Midbrain (tissue), 1 donor: ENCODE measurements at regions not wholly inside any gene's neighbourhood (a gene's known extent, or its start where the extent isn't known, plus 50 kb on each side); places are given as distances from the start of the nearest gene placed in this dataset.
"Not testable (repeated sequence)": the region's sequence is repeated elsewhere in the genome, so short reads cannot be mapped to it uniquely, and the experiment has no call there.

ENCODE experiments used
- DNase-seq: peaks from one replicate; lab custom pipeline; 2025; lab: John Stamatoyannopoulos, UW

- DNase-seq: no peak
Observed at GRCh38 chr17:20944014-20944865, 98.6 kb downstream of the USP22 start.

GRCh38 chr17:20947708-20948107, 95.1 kb downstream of the USP22 start:
- DNase-seq: not testable (repeated sequence)

GRCh38 chr17:20948984-20949777, 93.6 kb downstream of the USP22 start:
- no peak for DNase-seq
